NCI-H128 (cell line): ENCODE measurements at regions not wholly inside any gene's neighbourhood (a gene's known extent, or its start where the extent isn't known, plus 50 kb on each side); places are given as distances from the start of the nearest gene placed in this dataset.

Experiments used
- DNase-seq: peaks from one replicate; lab custom pipeline; 2025; ENCODE audit not compliant: unreplicated experiment; lab: John Stamatoyannopoulos, UW

GRCh38 chr2:149679286-149679685 is 91.7 kb upstream of the MMADHC start:
- DNase-seq, result no peak

- no peak for DNase-seq
These were observed 89.8 kb upstream of the MMADHC start for GRCh38 chr2:149677416-149677815.

GRCh38 chr2:149670086-149670485 is 82.5 kb upstream of the MMADHC start:
- DNase-seq, result no peak

- no peak for DNase-seq
These were observed 79.3 kb upstream of the MMADHC start for GRCh38 chr2:149666809-149667320.

- no peak for DNase-seq
These were observed 77.3 kb upstream of the MMADHC start for GRCh38 chr2:149664896-149665295.

- DNase-seq, result no peak
These were observed 75.0 kb upstream of the MMADHC start for GRCh38 chr2:149662556-149662955.

- DNase-seq, result no peak
These were observed 74.3 kb upstream of the MMADHC start for GRCh38 chr2:149661844-149662243.

- DNase-seq, result no peak
These were observed 71.0 kb upstream of the MMADHC start for GRCh38 chr2:149658553-149658952.

- DNase-seq, result no peak
These were observed 69.9 kb upstream of the MMADHC start for GRCh38 chr2:149657401-149658040.

- no peak for DNase-seq
These were observed 69.4 kb upstream of the MMADHC start for GRCh38 chr2:149656996-149657395.

GRCh38 chr2:149653831-149654445 is 66.4 kb upstream of the MMADHC start:
- DNase-seq, result no peak

- no peak for DNase-seq
These were observed 65.4 kb upstream of the MMADHC start for GRCh38 chr2:149652926-149653325.

- DNase-seq, result no peak
These were observed 65.0 kb upstream of the MMADHC start for GRCh38 chr2:149652526-149652925.

- DNase-seq, result no peak
These were observed 63.7 kb upstream of the MMADHC start for GRCh38 chr2:149651229-149651628.

GRCh38 chr2:149650006-149650405 is 62.4 kb upstream of the MMADHC start:
- DNase-seq, result no peak

GRCh38 chr2:149648282-149649030 is 60.9 kb upstream of the MMADHC start:
- DNase-seq, result no peak

GRCh38 chr2:149645391-149645790 is 57.8 kb upstream of the MMADHC start:
- DNase-seq, result no peak
